IMR-90 (cell line): ENCODE measurements at regions not wholly inside any gene's neighbourhood (a gene's known extent, or its start where the extent isn't known, plus 50 kb on each side); places are given as distances from the start of the nearest gene placed in this dataset.

Source experiments
- ATAC-seq: fragments of 200-7000 bp; cut with Tn5 transposase; 2 replicates; pipeline ENCODE4 v1.9.1; 2020; ENCODE audit warnings: low read depth, mild to moderate bottlenecking, moderate library complexity
- BruUV-seq: library from RNA; stranded (reverse); fragments of 400-500 nt; replicated peaks from 2 replicates; lab custom pipeline; 2021; lab: Mats Ljungman, UMichigan
- CTCF ChIA-PET: fragments of 300-600 bp; formaldehyde crosslinking; extraction: SDS; loops from one replicate; lab custom pipeline; 2021; ENCODE audit warnings: antibody characterized with exemption; lab: Yijun Ruan, JAX
- POLR2A ChIA-PET: fragments of 300-600 bp; sonication (Branson Sonifier 250); formaldehyde crosslinking; loops from one replicate; lab custom pipeline; 2022; ENCODE audit warnings: antibody characterized with exemption; ENCODE audit not compliant: unreplicated experiment; lab: Charles Lee
- DNase-seq: peaks from one replicate; pipeline ENCODE4 v3.0.0; 2013
- H2AFZ ChIP-seq: replicated peaks from 2 replicates; pipeline ENCODE3; 2013; ENCODE audit warnings: low read length, mild to moderate bottlenecking; ENCODE audit not compliant: poor library complexity
- H2AK5ac ChIP-seq: 2 replicates; pipeline ENCODE4 v1.6.1; 2013; ENCODE audit warnings: low read depth, low read length, inconsistent platforms
- H2AK9ac ChIP-seq: replicated peaks from 2 replicates; pipeline ENCODE3; 2013; ENCODE audit warnings: mild to moderate bottlenecking, low read depth, low read length, moderate library complexity; ENCODE audit not compliant: poor library complexity
- H2BK120ac ChIP-seq: 2 replicates; pipeline ENCODE4 v1.6.1; 2013; ENCODE audit warnings: low read depth, low read length, inconsistent platforms
- H2BK15ac ChIP-seq: 3 replicates; pipeline ENCODE4 v1.6.1; 2013; ENCODE audit warnings: low read depth, low read length, inconsistent platforms
- H2BK20ac ChIP-seq: 2 replicates; pipeline ENCODE4 v1.6.1; 2013; ENCODE audit warnings: low read depth, mild to moderate bottlenecking, inconsistent platforms, low read length, moderate library complexity
- H2BK5ac ChIP-seq: 2 replicates; pipeline ENCODE4 v1.6.1; 2013; ENCODE audit warnings: mild to moderate bottlenecking, low read depth, low read length, inconsistent platforms; ENCODE audit not compliant: poor library complexity, severe bottlenecking
- H3K14ac ChIP-seq: replicated peaks from 2 replicates; pipeline ENCODE4 v1.6.1; 2013; ENCODE audit warnings: low read depth, low read length, inconsistent platforms
- H3K18ac ChIP-seq: 2 replicates; pipeline ENCODE4 v1.6.1; 2013; ENCODE audit warnings: low read depth, low read length, control low read depth
- H3K23ac ChIP-seq: 2 replicates; pipeline ENCODE4 v1.6.1; 2013; ENCODE audit warnings: low read depth, low read length, inconsistent platforms
- H3K27ac ChIP-seq: 2 replicates; pipeline ENCODE4 v1.5.1; 2013; ENCODE audit warnings: mild to moderate bottlenecking, control low read depth, low read length; ENCODE audit not compliant: insufficient read depth
- H3K27me3 ChIP-seq: 2 replicates; pipeline ENCODE4 v1.6.1; 2013; ENCODE audit warnings: low read length; ENCODE audit not compliant: control insufficient read depth, insufficient read depth
- H3K36me3 ChIP-seq: 2 replicates; pipeline ENCODE4 v1.6.1; 2013; ENCODE audit warnings: low read length, mixed read lengths; ENCODE audit not compliant: control insufficient read depth, insufficient read depth
- H3K4ac ChIP-seq: 2 replicates; pipeline ENCODE4 v1.6.1; 2013; ENCODE audit warnings: low read depth, low read length, inconsistent platforms
- H3K4me1 ChIP-seq: 2 replicates; pipeline ENCODE4 v1.6.1; 2013; ENCODE audit warnings: low read length, mixed read lengths; ENCODE audit not compliant: control insufficient read depth, insufficient read depth
- H3K4me2 ChIP-seq: 2 replicates; pipeline ENCODE4 v1.6.1; 2013; ENCODE audit warnings: low read depth, mild to moderate bottlenecking, control low read depth, low read length, moderate library complexity
- H3K4me3 ChIP-seq: 2 replicates; pipeline ENCODE4 v1.5.1; 2013; ENCODE audit warnings: low read depth, mild to moderate bottlenecking, control low read depth, low read length, moderate library complexity; ENCODE audit not compliant: insufficient read depth
- H3K56ac ChIP-seq: 2 replicates; pipeline ENCODE4 v1.6.1; 2013; ENCODE audit warnings: low read length, inconsistent platforms; ENCODE audit not compliant: insufficient read depth; ENCODE audit errors: extremely low read depth
- H3K79me1 ChIP-seq, 2 experiments: 2 replicates each; pipeline ENCODE4 v1.6.1; 2013; ENCODE audit warnings: low read length in 2 of 2, inconsistent platforms in 1 of 2, low read depth in 1 of 2
- H3K9ac ChIP-seq: 2 replicates; pipeline ENCODE4 v1.6.1; 2013; ENCODE audit warnings: low read depth, low read length, control low read depth
- H3K9me1 ChIP-seq: 2 replicates; pipeline ENCODE4 v1.6.1; 2013; ENCODE audit warnings: low read length, inconsistent platforms; ENCODE audit not compliant: insufficient read depth
- H3K9me3 ChIP-seq: 2 replicates; pipeline ENCODE4 v1.6.1; 2013; ENCODE audit warnings: low read length; ENCODE audit not compliant: control insufficient read depth, insufficient read depth
- H4K20me1 ChIP-seq: 2 replicates; pipeline ENCODE4 v1.6.1; 2013; ENCODE audit warnings: low read length, inconsistent platforms; ENCODE audit not compliant: insufficient read depth
- H4K5ac ChIP-seq: 2 replicates; pipeline ENCODE4 v1.6.1; 2013; ENCODE audit warnings: mild to moderate bottlenecking, low read depth, low read length, control low read depth
- H4K8ac ChIP-seq, 2 experiments: 2 replicates each; pipeline ENCODE4 v1.6.1; 2013; ENCODE audit warnings: low read depth in 2 of 2, low read length in 2 of 2, control low read depth in 1 of 2, inconsistent platforms in 1 of 2
- H4K91ac ChIP-seq: 2 replicates; pipeline ENCODE4 v1.6.1; 2013; ENCODE audit warnings: low read depth, low read length, inconsistent platforms; ENCODE audit not compliant: insufficient read depth
- FOS ChIP-seq: fragments of 150-350 bp; IDR thresholded peaks from 2 replicates; pipeline ENCODE4 v1.6.1; 2016; ENCODE audit warnings: low read depth, low read length
- POLR2A ChIP-seq: IDR thresholded peaks from 2 replicates; pipeline ENCODE4 v1.6.1; 2012; ENCODE audit warnings: mild to moderate bottlenecking, low read depth, low read length
- WGBS, 2 experiments: methylation state at CpG; one replicate each; pipeline versions ENCODE4 v1.1.5 to v1.1.7; 2013; ENCODE audit warnings: missing lambda C conversion rate in 2 of 2; ENCODE audit not compliant: insufficient read length in 1 of 2; ENCODE audit errors: extremely low coverage in 2 of 2; 5-methylcytosine and 5-hydroxymethylcytosine counted together
- dilution Hi-C: fragments of 300-500 bp; cut with HindIII; formaldehyde crosslinking; loops from one replicate; pipeline ENCODE4 v1.14.3; 2018; ENCODE audit warnings: low sequenced_read_pairs; ENCODE audit not compliant: unreplicated experiment
- in situ Hi-C: fragments of 300-500 bp; cut with MboI; formaldehyde crosslinking; loops from 3 replicates; pipeline ENCODE4 v1.14.3; 2019; ENCODE audit warnings: low sequenced_read_pairs, inconsistent platforms, mixed read lengths
- intact Hi-C: fragments of 100-400 bp; cut with micrococcal nuclease; formaldehyde crosslinking; loops from 2 replicates; pipeline ENCODE4 v1.10.0; 2022

DNA sequence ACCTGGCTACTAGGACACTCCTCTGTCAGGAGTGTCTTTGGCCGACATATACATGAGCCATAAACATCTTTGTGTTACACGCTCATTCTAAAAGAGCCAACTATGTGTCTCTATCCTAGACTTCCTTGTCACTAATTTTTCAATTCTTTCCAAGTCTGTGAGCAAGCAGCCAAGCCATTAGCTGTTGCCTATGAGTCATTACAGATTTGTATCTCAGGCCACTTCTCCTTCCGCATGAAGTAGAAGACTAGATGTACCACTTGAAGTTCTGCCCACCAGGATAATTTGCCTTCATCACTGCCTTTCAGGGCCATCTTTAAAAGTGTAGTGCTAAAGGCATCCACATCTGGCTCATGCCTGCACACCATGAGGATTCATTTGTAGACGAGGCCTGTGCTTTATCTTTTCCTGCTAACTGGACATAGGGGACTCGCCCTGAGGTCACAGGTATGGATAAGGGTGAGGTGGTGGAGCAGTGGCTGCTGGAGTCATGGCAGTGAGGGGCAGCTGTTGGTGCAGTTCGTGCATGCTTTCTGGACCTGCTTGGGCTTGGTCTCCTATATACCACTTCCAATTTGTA lies 126.1 kb upstream of the KL start:
- Histone ChIP-seq H2BK20ac (no peak overlapping the region), H3K9ac (no peak overlapping the region), H4K5ac (no peak overlapping the region), H2BK120ac (no peak overlapping the region), H4K20me1 (no peaks in the 10 kb centered on the region), H3K56ac (no peak overlapping the region), H2AFZ (no peak overlapping the region), H3K27me3 (no peaks in the 10 kb centered on the region), H3K4me3 (no peak overlapping the region), H3K14ac (no peak overlapping the region), H3K23ac (no peak overlapping the region), H3K18ac (no peak overlapping the region), H2AK9ac (no peak overlapping the region), H2BK5ac (no peak overlapping the region), H3K9me1 (peaks cover 6% of the 10 kb centered on the region), H3K27ac (no peak overlapping the region), H3K36me3 (no peaks in the 10 kb centered on the region), H4K91ac (no peak overlapping the region), H3K4me2 (no peak overlapping the region), H4K8ac (no peak overlapping the region), H3K9me3 (peaks cover 8% of the 10 kb centered on the region), H3K79me1 (no peaks in the 10 kb centered on the region), H2BK15ac (no peak overlapping the region), H3K4me1 (no peaks in the 10 kb centered on the region; the same call in none of the 2 replicates), H3K4ac (no peak overlapping the region), H2AK5ac (no peak overlapping the region)
- ATAC-seq, result no peak
- TF ChIP-seq POLR2A (no peak), FOS (no peak)
- intact Hi-C loops, result no loop called here
- DNase-seq, result no peak
- ChIA-PET POLR2A (no interaction called here), CTCF (no interaction called here)
- BruUV-seq, result no TSS peak
- WGBS, 2 experiments, result 100% methylated on average over 2 of the region's 6 CpGs; no CpG with 5 or more reads in 1 of the 2 experiments
- dilution Hi-C loops, result no loop called here
- in situ Hi-C loops, result no loop called here
